HG03442 (cell line): ENCODE measurements at regions not wholly inside any gene's neighbourhood (a gene's known extent, or its start where the extent isn't known, plus 50 kb on each side); places are given as distances from the start of the nearest gene placed in this dataset.

Source experiments
- ATAC-seq: cut with Tn5 transposase; IDR thresholded peaks from one replicate; pipeline ENCODE4 v1.9.1; 2021; ENCODE audit warnings: mild to moderate bottlenecking, moderate library complexity; ENCODE audit not compliant: unreplicated experiment

- ATAC-seq: no peak
Observed at GRCh38 chr11:10641912-10642697, 51.5 kb downstream of the IRAG1 start.

GRCh38 chr11:10641177-10641911, 52.2 kb downstream of the IRAG1 start:
- ATAC-seq: peak; percentile 68

DNA sequence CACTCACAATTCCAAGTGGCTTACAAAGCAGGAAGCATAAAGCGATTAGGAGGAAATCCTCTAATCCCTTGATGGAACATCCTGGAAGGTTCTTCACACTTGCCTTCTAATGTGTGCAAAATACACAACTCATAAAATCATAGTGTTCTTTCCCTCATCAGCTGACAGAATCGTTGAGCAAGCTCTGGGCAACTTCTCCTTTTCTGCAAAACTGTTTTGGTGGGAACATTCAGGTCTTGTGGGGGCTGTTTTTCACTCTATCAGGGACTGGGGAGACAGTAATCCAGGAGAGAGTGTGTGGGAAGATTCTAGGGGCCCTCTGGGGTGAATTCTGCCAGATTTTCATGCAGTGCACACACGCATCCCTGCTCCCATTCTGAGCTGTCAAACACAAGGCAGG, 53.2 kb downstream of the IRAG1 start:
- ATAC-seq: no peak

GRCh38 chr11:10639350-10639749, 54.2 kb downstream of the IRAG1 start:
- no peak for ATAC-seq

DNA sequence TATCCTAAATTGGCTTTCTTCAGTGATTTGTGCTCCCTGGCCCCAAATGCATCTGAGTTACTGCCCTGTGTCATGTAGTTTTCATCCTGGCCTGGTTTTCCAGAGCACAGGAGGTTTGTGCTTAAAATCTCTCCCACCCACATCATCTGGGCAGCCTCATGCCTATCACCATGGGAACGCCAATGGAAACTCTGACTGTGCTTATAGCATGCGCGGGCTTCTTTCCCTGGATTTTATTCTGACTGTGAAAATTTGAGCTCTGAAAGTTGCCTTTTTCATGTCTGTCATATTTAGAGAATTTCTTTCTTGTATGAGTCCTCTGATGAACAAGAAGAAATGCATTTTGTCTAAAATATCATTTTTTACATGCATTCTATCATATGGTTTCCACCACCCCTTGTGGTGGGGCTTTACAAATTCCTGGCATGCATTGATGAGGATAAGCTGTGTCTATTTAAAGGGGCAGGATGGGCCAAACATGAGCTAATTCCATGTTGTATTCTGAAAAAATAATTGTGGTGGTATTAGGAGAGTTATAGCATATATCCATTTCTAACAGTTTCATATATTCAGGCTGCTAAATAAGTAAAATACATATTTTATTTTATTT, 55.1 kb downstream of the IRAG1 start:
- ATAC-seq: no peak

DNA sequence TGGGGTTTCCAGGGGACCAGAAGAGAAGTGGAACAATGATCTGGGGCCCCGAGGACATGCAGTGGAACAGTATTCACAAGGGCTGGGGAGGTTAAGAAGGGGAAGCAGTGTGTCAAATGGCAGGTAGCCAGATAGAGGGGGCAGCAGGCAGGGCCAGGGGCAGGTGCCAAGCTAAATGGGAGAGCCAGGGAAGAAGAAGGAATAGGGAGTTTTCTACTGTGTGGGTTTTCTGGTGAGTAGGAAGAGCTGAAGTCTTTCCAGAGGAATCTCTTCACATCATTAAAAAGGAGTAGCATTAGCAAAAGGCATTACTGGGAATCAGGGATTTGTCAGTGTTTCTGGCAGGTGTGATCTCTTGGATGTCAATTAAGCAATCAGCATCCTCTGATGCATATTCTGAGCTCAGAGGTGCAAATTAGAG, 55.8 kb downstream of the IRAG1 start:
- no peak for ATAC-seq

GRCh38 chr11:10634407-10634806, 59.1 kb downstream of the IRAG1 start:
- ATAC-seq: no peak

- no peak for ATAC-seq
Observed at GRCh38 chr11:10633261-10633660, 60.3 kb downstream of the IRAG1 start.

DNA sequence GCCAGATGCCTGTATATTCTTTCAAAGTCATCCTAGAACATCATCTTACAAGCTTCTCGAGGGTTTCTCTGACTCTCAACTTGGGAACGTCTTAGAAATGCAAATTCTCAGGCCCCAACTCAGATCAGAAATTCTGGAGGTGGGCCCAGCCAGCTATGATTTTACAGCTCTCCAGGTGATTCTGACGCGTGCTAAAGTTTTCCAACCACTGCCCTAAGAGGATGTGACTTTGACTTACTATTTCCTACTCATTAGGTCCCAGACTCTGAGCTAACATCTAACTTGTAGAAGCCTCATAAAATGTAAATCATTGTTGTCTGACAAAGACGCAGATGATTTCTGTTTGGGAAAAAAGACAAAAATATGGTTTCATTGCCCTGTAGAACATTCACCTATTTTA, 61.1 kb downstream of the IRAG1 start:
- ATAC-seq: no peak

GRCh38 chr11:10631761-10632160, 61.8 kb downstream of the IRAG1 start:
- ATAC-seq: no peak

GRCh38 chr11:10629411-10630002, 61.0 kb upstream of the LYVE1 start:
- no peak for ATAC-seq

DNA sequence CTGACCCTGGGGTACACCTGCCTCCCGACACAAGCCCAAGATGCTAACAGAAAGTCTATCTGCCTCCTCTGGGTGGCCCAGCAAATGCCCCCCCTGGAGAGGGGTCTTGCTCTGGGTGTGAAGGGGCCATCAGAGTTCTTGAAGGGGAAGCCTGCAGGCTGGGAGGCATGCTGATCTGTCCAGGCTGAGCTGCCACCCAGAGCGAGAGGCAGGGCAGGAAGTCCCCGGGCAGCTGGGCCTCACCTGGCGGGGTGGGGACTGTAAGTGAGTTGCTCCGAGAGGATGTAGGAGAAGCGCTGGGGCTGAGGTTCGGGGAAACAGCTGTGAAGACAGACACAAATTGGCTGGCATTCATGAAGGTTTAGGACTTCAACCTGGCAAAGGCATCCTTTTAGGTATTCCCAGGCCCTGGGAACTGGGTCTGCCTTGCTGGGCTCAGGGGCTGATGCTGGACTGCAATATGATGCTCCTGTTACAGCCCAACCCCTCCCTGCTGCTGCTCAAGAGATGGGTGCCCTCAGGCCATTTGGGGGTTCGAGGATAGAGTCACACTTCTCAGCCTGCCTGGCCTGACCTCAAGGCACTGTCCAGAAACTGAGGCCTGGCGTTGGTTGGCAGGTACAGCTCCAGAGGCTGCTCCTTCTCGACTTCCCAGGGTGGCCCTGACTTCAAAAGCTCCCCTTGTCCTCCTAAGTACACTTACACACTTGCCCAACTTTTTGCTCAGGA, 60.2 kb upstream of the LYVE1 start:
- ATAC-seq: no peak

DNA sequence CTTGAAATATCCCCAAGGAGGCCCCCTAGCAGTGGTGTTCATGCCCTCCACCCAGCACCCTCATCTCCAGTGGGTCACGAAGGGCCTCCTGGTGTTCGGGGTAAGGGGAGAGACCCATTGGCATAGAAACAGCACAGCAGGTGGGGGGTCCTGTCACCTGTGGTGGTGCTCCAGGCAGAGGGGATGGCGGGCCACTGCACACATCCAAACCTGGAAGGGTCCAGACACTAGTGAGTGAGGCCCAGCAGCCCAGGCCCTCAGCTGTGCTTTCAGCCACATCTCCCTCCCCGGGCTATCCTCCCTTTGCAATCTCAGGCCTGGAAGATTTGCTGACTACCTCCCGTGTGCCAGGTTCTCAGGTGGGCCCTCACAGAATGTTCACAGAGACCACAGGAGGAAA, 59.4 kb upstream of the LYVE1 start:
- no peak for ATAC-seq

- ATAC-seq: no peak
Observed at GRCh38 chr11:10627291-10627690, 58.8 kb upstream of the LYVE1 start.

GRCh38 chr11:10625982-10626311, 57.5 kb upstream of the LYVE1 start:
- ATAC-seq: no peak

GRCh38 chr11:10625281-10625981, 57.0 kb upstream of the LYVE1 start:
- no peak for ATAC-seq

DNA sequence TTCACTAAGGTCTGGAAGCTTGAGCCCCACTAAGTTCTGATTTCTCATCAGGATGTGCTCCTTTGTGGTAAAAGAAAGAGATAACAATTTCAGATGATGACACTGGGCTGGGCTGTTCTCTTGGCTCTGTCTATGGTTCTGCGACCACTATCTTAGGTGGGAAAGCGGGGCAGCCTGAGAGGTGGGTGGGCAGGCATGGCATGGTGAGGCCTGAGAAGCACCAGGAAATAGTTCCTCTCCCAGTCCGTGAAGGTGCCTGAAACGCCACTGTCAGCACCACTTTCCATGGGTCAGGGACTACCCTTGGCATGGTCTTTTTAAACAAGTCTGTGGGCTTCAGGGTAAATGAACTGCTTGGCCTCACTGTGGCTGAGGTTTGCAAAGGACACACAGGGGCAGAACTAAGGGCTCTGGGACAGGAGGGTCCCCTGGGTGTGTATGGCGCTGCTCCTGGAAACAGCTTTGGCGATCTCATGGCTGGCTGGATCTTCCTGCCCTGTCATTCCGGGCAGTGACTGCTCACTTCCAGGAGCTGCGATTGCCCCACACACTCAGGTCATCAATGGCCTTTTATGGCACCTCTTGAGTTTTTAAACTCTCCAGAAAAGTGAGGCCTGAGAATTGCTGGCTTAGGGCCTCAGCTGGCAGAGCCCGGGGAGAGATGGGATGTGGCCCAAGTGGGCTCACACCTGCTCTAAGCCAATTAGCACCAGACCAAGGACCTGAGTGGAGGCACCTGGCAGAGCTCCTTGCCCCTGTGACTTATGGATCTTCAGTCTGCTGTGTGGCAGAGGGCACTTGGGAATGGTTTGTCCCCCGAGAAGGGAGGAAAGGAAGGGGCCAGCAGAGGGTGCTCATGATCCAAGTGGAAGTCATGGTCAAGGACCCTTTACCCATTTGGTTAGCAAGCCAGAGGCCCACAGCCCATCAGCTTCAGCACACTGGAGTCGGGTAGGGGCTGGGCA, 55.6 kb upstream of the LYVE1 start:
- no peak for ATAC-seq

GRCh38 chr11:10622957-10623791, 54.7 kb upstream of the LYVE1 start:
- no peak for ATAC-seq
